Activated CD8-positive, alpha-beta T cell treated with anti-CD3 and anti-CD28 coated beads, Interleukin-2, amount 10 ng/mL, durations not matched to agents 7 days and 5 days (primary cell): ENCODE measurements at regions not wholly inside any gene's neighbourhood (a gene's known extent, or its start where the extent isn't known, plus 50 kb on each side); places are given as distances from the start of the nearest gene placed in this dataset.

Experiments
- ATAC-seq: fragments of 150-1000 bp; cut with Tn5 transposase; one replicate; pipeline ENCODE4 v1.10.0; 2021; ENCODE audit warnings: moderate library complexity
- CTCF ChIA-PET: fragments of 350-600 bp; sonication (Branson Sonifier 250); formaldehyde crosslinking; loops from one replicate; lab custom pipeline; 2021; ENCODE audit warnings: antibody characterized with exemption; lab: Charles Lee
- POLR2A ChIA-PET: fragments of 350-600 bp; sonication (Branson Sonifier 250); formaldehyde crosslinking; loops from one replicate; lab custom pipeline; 2021; ENCODE audit warnings: antibody characterized with exemption; lab: Charles Lee
- DNase-seq: peaks from one replicate; pipeline ENCODE4 v3.0.0-alpha.2; 2020
- H3K27ac Mint-ChIP-seq: one replicate; pipeline ENCODE4 v1.8.0; 2021; ENCODE audit warnings: mild to moderate bottlenecking, mixed read lengths
- H3K27me3 Mint-ChIP-seq: one replicate; pipeline ENCODE4 v1.8.0; 2021; ENCODE audit warnings: low read depth, mixed read lengths
- H3K36me3 Mint-ChIP-seq: one replicate; pipeline ENCODE4 v1.8.0; 2021; ENCODE audit warnings: low read depth, mixed read lengths
- H3K4me1 Mint-ChIP-seq: one replicate; pipeline ENCODE4 v1.8.0; 2021; ENCODE audit warnings: low read depth, mixed read lengths
- H3K4me3 Mint-ChIP-seq: one replicate; pipeline ENCODE4 v1.8.0; 2021; ENCODE audit warnings: mild to moderate bottlenecking, mixed read lengths
- H3K9me3 Mint-ChIP-seq: one replicate; pipeline ENCODE4 v1.8.0; 2022; ENCODE audit warnings: mixed read lengths; ENCODE audit not compliant: insufficient read depth

DNA sequence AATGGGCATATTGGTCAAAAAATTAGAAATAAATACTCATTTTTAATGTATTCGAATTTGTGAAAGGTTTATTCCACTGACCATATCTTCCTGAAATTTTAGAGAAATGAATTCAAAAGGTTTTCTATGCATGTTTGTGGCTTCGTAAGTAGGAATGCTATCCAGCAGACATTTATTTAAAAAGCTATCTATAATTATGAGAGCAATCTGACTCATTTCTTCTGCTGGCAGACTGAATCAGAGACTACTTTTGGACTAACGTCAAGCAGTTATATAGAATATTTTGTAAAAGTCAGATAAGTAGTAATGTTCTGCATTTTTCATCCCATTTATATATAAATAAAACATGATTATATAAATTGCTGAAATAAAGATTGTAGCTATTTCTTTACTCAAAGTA is 125.0 kb downstream of the SPCS3 start:
- H3K4me1 Mint-ChIP-seq = no peaks in the 10 kb centered on the region
- no peaks in the 10 kb centered on the region for H3K9me3 Mint-ChIP-seq
- no peak overlapping the region for H3K27ac Mint-ChIP-seq
- ATAC-seq (no peak), DNase-seq (no peak)
- no peaks in the 10 kb centered on the region for H3K27me3 Mint-ChIP-seq
- H3K4me3 Mint-ChIP-seq = no peak overlapping the region
- CTCF ChIA-PET = no interaction called here
- POLR2A ChIA-PET = no interaction called here
- no peaks in the 10 kb centered on the region for H3K36me3 Mint-ChIP-seq

GRCh38 chr4:176448761-176449160 is 129.0 kb downstream of the SPCS3 start:
- Mint-ChIP-seq H3K4me3 (no peak overlapping the region), H3K4me1 (no peaks in the 10 kb centered on the region), H3K27ac (no peak overlapping the region), H3K27me3 (no peaks in the 10 kb centered on the region), H3K9me3 (no peaks in the 10 kb centered on the region), H3K36me3 (no peaks in the 10 kb centered on the region)
- ChIA-PET POLR2A (no interaction called here), CTCF (no interaction called here)
- ATAC-seq (no peak), DNase-seq (no peak)

GRCh38 chr4:176451443-176451842 is 131.7 kb downstream of the SPCS3 start:
- H3K27me3 Mint-ChIP-seq = no peaks in the 10 kb centered on the region
- no peaks in the 10 kb centered on the region for H3K36me3 Mint-ChIP-seq
- no peaks in the 10 kb centered on the region for H3K9me3 Mint-ChIP-seq
- H3K27ac Mint-ChIP-seq = no peak overlapping the region
- H3K4me3 Mint-ChIP-seq = no peak overlapping the region
- CTCF ChIA-PET = no interaction called here
- ATAC-seq (no peak), DNase-seq (no peak)
- POLR2A ChIA-PET = no interaction called here
- no peaks in the 10 kb centered on the region for H3K4me1 Mint-ChIP-seq

DNA sequence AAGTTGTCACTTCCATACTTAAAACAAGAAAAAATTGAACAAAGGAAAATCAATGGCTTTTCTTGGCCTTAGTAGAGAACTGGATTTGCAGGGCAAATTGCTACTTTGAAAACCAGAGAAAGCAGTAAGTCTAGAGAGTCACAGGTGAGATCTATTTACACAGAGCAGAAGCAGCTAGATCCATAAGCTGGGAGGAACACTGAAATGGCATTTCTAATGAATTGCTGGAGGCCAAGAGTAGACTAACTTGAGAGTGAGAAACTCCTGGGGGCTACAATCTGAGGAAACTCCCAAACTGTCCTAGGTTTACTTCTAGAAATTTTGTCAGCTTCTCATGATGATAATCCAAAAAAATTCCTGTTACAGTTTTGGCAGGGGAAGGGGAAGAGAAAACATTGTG is 133.3 kb downstream of the SPCS3 start:
- no peaks in the 10 kb centered on the region for H3K4me1 Mint-ChIP-seq
- no peak overlapping the region for H3K27ac Mint-ChIP-seq
- H3K9me3 Mint-ChIP-seq = no peaks in the 10 kb centered on the region
- H3K4me3 Mint-ChIP-seq = no peak overlapping the region
- H3K27me3 Mint-ChIP-seq = no peaks in the 10 kb centered on the region
- no peak for DNase-seq
- no peaks in the 10 kb centered on the region for H3K36me3 Mint-ChIP-seq
- ChIA-PET POLR2A (no interaction called here), CTCF (no interaction called here)
- no peak for ATAC-seq

DNA sequence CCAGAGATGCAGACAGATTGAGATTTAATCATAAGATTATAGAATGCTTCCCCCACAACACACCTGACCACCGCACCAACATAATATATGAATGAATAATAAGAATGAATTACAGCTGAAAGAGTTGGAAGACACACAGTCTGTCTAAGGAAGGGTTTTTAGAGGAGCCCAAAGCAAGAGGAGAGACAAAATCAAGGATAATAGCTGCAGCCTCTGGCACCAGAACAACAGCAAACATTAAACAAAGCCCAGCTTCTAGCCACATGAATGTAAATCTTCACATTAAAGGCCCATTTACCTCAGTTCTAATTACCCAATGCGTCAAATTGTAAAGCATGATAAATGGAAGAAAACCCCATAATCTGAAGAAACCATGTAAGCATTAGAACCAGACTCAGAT is 133.9 kb downstream of the SPCS3 start:
- Mint-ChIP-seq H3K9me3 (no peaks in the 10 kb centered on the region), H3K36me3 (no peaks in the 10 kb centered on the region), H3K4me3 (no peak overlapping the region), H3K4me1 (no peaks in the 10 kb centered on the region), H3K27ac (no peak overlapping the region), H3K27me3 (no peaks in the 10 kb centered on the region)
- CTCF ChIA-PET = no interaction called here
- POLR2A ChIA-PET = no interaction called here
- ATAC-seq (no peak), DNase-seq (no peak)

GRCh38 chr4:176464748-176465147 is 145.0 kb downstream of the SPCS3 start:
- Mint-ChIP-seq H3K27ac (no peak overlapping the region), H3K4me3 (no peak overlapping the region), H3K9me3 (peaks cover 12% of the 10 kb centered on the region), H3K4me1 (no peaks in the 10 kb centered on the region), H3K27me3 (no peaks in the 10 kb centered on the region), H3K36me3 (no peaks in the 10 kb centered on the region)
- CTCF ChIA-PET = no interaction called here
- ATAC-seq (no peak), DNase-seq (no peak)
- POLR2A ChIA-PET = no interaction called here

DNA sequence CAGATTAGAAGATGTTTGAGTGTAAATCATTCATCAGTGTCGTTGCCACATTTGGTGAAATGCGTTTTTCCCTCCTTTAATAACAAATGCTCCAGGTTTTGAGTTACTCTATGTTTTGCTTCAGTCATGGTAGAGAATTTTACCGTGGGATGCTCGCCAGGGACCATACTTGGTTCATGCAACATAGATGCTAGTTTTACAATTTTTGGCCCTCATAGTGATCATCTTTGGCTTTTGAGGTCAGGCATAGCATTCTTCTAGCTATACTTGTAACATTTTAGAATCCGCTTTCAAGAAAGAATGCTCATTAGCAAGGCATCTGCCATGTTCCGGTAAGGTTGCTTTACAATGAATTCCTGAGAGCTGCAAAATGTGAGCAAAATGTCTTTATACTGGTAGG is 147.2 kb downstream of the SPCS3 start:
- H3K4me3 Mint-ChIP-seq = no peak overlapping the region
- ATAC-seq (no peak), DNase-seq (no peak)
- peaks cover 7% of the 10 kb centered on the region for H3K9me3 Mint-ChIP-seq
- ChIA-PET POLR2A (no interaction called here), CTCF (no interaction called here)
- no peaks in the 10 kb centered on the region for H3K27me3 Mint-ChIP-seq
- H3K4me1 Mint-ChIP-seq = no peaks in the 10 kb centered on the region
- H3K36me3 Mint-ChIP-seq = no peaks in the 10 kb centered on the region
- H3K27ac Mint-ChIP-seq = no peak overlapping the region

DNA sequence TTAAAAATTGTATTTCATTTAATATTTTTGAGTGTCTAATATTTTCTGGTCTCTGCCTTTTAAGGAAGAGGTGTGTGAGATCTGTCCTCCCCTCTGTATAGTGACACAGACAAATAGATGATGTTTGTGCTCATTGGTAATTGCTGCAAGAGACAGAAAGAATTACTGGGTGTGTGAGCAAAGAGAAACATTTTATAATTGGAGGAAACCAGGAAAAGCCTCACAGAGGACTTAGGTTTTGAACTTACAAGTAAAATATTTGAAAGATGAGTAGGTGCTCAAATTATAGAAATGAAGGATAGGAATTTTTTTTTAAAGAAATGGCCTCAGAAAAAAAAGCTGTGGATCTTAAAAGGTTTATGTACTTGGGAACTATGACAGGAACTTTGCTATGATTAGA is 149.8 kb downstream of the SPCS3 start:
- DNase-seq (no peak), ATAC-seq (no peak)
- Mint-ChIP-seq H3K4me3 (no peak overlapping the region), H3K4me1 (no peaks in the 10 kb centered on the region), H3K36me3 (no peaks in the 10 kb centered on the region), H3K27ac (no peak overlapping the region), H3K9me3 (peaks cover 11% of the 10 kb centered on the region), H3K27me3 (no peaks in the 10 kb centered on the region)
- CTCF ChIA-PET = no interaction called here
- POLR2A ChIA-PET = no interaction called here

GRCh38 chr4:176470671-176471070 is 150.9 kb downstream of the SPCS3 start:
- H3K9me3 Mint-ChIP-seq = peaks cover 11% of the 10 kb centered on the region
- no peak overlapping the region for H3K4me3 Mint-ChIP-seq
- H3K36me3 Mint-ChIP-seq = no peaks in the 10 kb centered on the region
- ATAC-seq (no peak), DNase-seq (no peak)
- no peaks in the 10 kb centered on the region for H3K27me3 Mint-ChIP-seq
- POLR2A ChIA-PET = no interaction called here
- H3K4me1 Mint-ChIP-seq = no peaks in the 10 kb centered on the region
- no peak overlapping the region for H3K27ac Mint-ChIP-seq
- CTCF ChIA-PET = no interaction called here

DNA sequence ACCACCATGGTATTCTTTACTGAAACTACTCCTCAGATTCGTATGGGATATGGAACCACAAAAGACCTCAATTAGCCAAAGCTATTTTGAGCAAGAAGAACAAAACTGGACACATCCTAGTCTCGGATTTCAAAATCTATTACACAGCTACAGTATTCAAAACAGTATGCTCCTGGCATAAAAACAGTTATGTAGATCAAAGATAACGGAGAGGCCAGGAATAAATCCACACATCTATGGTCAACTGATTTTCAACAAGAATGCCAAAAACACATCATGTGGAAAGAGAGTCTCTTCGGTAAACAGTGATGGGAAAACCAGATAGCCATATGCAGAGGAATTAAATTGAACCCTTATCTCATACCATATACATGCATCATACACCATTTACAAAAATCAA is 155.3 kb downstream of the SPCS3 start:
- H3K9me3 Mint-ChIP-seq = peaks cover 15% of the 10 kb centered on the region
- no peak for DNase-seq
- no peak for ATAC-seq
- ChIA-PET POLR2A (no interaction called here), CTCF (no interaction called here)
- H3K36me3 Mint-ChIP-seq = no peaks in the 10 kb centered on the region
- no peaks in the 10 kb centered on the region for H3K4me1 Mint-ChIP-seq
- no peak overlapping the region for H3K27ac Mint-ChIP-seq
- H3K4me3 Mint-ChIP-seq = no peak overlapping the region
- H3K27me3 Mint-ChIP-seq = no peaks in the 10 kb centered on the region

DNA sequence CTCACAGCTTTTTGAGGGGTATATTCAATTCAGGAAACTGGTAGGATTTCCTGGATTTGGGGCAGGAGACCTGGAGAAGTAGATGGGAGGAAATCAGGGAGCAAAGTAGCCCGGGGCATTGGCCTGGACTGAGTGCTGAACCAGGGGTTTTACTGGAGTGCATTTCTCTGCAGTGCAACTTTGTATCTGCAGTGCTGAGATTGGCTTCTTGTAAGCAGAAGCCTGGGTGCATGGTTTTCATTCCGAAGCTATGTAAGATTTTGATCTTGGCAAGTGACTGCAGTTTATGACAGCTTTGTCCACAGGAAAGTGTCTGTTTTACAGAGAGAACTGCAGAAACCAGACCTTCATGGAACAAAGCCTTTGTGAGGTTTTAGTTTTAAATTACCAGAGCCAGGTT is 158.3 kb downstream of the SPCS3 start:
- Mint-ChIP-seq H3K36me3 (no peaks in the 10 kb centered on the region), H3K4me3 (no peak overlapping the region), H3K9me3 (peaks cover 7% of the 10 kb centered on the region), H3K4me1 (no peaks in the 10 kb centered on the region), H3K27me3 (no peaks in the 10 kb centered on the region), H3K27ac (no peak overlapping the region)
- ChIA-PET POLR2A (no interaction called here), CTCF (no interaction called here)
- ATAC-seq = no peak
- DNase-seq = no peak

DNA sequence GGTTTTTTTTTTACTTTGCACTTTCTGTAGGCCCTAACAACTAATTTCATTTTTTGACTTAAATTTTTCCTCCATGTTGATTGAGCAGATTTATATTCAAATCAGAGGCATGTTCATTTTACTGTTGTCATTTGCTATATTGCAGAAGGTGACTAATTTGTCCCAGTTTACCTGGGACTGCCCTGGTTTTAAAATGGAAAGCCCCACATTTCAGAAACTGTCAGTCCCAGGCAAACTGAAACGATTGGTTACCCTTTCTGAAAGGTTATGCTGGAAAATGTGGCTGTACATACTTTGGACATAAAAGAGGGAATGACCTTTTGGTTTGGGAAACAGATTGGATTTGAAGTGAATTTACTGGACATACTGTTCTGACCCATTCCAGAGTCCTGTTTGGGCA is 160.0 kb downstream of the SPCS3 start:
- no peak for DNase-seq
- no peak for ATAC-seq
- POLR2A ChIA-PET = no interaction called here
- H3K27me3 Mint-ChIP-seq = no peaks in the 10 kb centered on the region
- H3K4me3 Mint-ChIP-seq = no peak overlapping the region
- no peak overlapping the region for H3K27ac Mint-ChIP-seq
- CTCF ChIA-PET = no interaction called here
- H3K4me1 Mint-ChIP-seq = no peaks in the 10 kb centered on the region
- H3K36me3 Mint-ChIP-seq = no peaks in the 10 kb centered on the region
- peaks cover 4% of the 10 kb centered on the region for H3K9me3 Mint-ChIP-seq

DNA sequence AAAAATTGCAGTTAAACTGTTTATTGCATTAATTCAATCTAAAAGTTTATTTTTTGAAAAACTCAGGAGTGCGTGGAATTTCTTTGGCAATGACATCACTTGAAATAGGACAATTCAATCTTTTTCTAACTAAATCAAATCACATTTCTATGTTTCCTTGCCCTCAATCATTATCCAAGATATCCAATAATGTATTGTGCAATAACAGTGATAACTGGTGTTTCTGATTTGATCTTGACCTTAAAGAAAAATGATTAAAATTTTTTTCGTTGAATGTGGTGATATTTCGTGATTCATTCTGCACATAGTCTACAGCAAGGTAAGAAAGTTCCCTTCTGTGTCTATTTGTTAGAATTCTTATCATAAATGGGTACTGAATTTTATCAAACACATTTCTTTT is 163.2 kb downstream of the SPCS3 start:
- no peaks in the 10 kb centered on the region for H3K4me1 Mint-ChIP-seq
- DNase-seq (no peak), ATAC-seq (no peak)
- no peaks in the 10 kb centered on the region for H3K27me3 Mint-ChIP-seq
- no peak overlapping the region for H3K27ac Mint-ChIP-seq
- H3K9me3 Mint-ChIP-seq = no peaks in the 10 kb centered on the region
- ChIA-PET CTCF (no interaction called here), POLR2A (no interaction called here)
- H3K36me3 Mint-ChIP-seq = no peaks in the 10 kb centered on the region
- H3K4me3 Mint-ChIP-seq = no peak overlapping the region
